ENCODE measurements at regions not wholly inside any gene's neighbourhood (a gene's known extent, or its start where the extent isn't known, plus 50 kb on each side); places are given as distances from the start of the nearest gene placed in this dataset.

- Histone ChIP-seq H4K20me1 (ENCODE audit: low read depth, low read length) (no peaks in the 10 kb centered on the region), H3K9me2 (replicated peaks; ENCODE audit: insufficient read depth, low read length) (no peaks in the 10 kb centered on the region), H2AFZ (ENCODE audit: low read depth, low read length, severe bottlenecking) (no peak overlapping the region), H3K36me3 (ENCODE audit: low read length) (no peaks in the 10 kb centered on the region), H3K27ac (ENCODE audit: low read depth, low read length) (no peak overlapping the region), H3F3A (ENCODE audit: insufficient read depth) (no peaks in the 10 kb centered on the region), H3K9ac (ENCODE audit: low read length) (no peak overlapping the region), H3K4me3 (ENCODE audit: insufficient read depth, low read length, poor library complexity, severe bottlenecking) (no peak overlapping the region), H3K79me2 (ENCODE audit: insufficient read depth, low read length) (no peaks in the 10 kb centered on the region), H3K9me3 (ENCODE audit: insufficient read depth, low read length) (no peaks in the 10 kb centered on the region), H3K4me2 (ENCODE audit: low read depth, low read length, poor library complexity, severe bottlenecking) (no peak overlapping the region), H3K27me3 (ENCODE audit: low read length) (no peaks in the 10 kb centered on the region)
- TF ChIP-seq CTCF (IDR thresholded peaks at IDR 0.05; ENCODE audit: insufficient read depth, low read length, poor library complexity, severe bottlenecking) (no peak), EZH2phosphoT487 (conservative IDR thresholded peaks at IDR 0.05; ENCODE audit: low read length) (no peak)
These were observed 323.9 kb downstream of the SV2B start for GRCh38 chr15:91424001-91424400.

GRCh38 chr15:91426412-91426811 lies 326.4 kb downstream of the SV2B start:
- H3K27ac ChIP-seq (ENCODE audit: low read depth, low read length), result no peak overlapping the region
- no peak overlapping the region for H3K4me3 ChIP-seq (ENCODE audit: insufficient read depth, low read length, poor library complexity, severe bottlenecking)
- H3K36me3 ChIP-seq (ENCODE audit: low read length), result no peaks in the 10 kb centered on the region
- H3K9me3 ChIP-seq (ENCODE audit: insufficient read depth, low read length), result no peaks in the 10 kb centered on the region
- H3K79me2 ChIP-seq (ENCODE audit: insufficient read depth, low read length), result no peaks in the 10 kb centered on the region
- no peak overlapping the region for H3K4me2 ChIP-seq (ENCODE audit: low read depth, low read length, poor library complexity, severe bottlenecking)
- H4K20me1 ChIP-seq (ENCODE audit: low read depth, low read length), result no peaks in the 10 kb centered on the region
- H3K9ac ChIP-seq (ENCODE audit: low read length), result no peak overlapping the region
- TF ChIP-seq CTCF (IDR thresholded peaks at IDR 0.05; ENCODE audit: insufficient read depth, low read length, poor library complexity, severe bottlenecking) (no peak), EZH2phosphoT487 (conservative IDR thresholded peaks at IDR 0.05; ENCODE audit: low read length) (no peak)
- no peaks in the 10 kb centered on the region for H3F3A ChIP-seq (ENCODE audit: insufficient read depth)
- no peak overlapping the region for H2AFZ ChIP-seq (ENCODE audit: low read depth, low read length, severe bottlenecking)
- no peaks in the 10 kb centered on the region for H3K9me2 ChIP-seq (replicated peaks; ENCODE audit: insufficient read depth, low read length)
- no peaks in the 10 kb centered on the region for H3K27me3 ChIP-seq (ENCODE audit: low read length)

- Histone ChIP-seq H3K36me3 (ENCODE audit: low read length) (no peaks in the 10 kb centered on the region), H3K9me3 (ENCODE audit: insufficient read depth, low read length) (no peaks in the 10 kb centered on the region), H3K9me2 (replicated peaks; ENCODE audit: insufficient read depth, low read length) (no peaks in the 10 kb centered on the region), H3K4me2 (ENCODE audit: low read depth, low read length, poor library complexity, severe bottlenecking) (no peak overlapping the region), H3K9ac (ENCODE audit: low read length) (no peak overlapping the region), H3K4me3 (ENCODE audit: insufficient read depth, low read length, poor library complexity, severe bottlenecking) (no peak overlapping the region), H3F3A (ENCODE audit: insufficient read depth) (no peaks in the 10 kb centered on the region), H4K20me1 (ENCODE audit: low read depth, low read length) (no peaks in the 10 kb centered on the region), H3K79me2 (ENCODE audit: insufficient read depth, low read length) (no peaks in the 10 kb centered on the region), H3K27me3 (ENCODE audit: low read length) (no peaks in the 10 kb centered on the region), H3K27ac (ENCODE audit: low read depth, low read length) (no peak overlapping the region), H2AFZ (ENCODE audit: low read depth, low read length, severe bottlenecking) (no peak overlapping the region)
- TF ChIP-seq CTCF (IDR thresholded peaks at IDR 0.05; ENCODE audit: insufficient read depth, low read length, poor library complexity, severe bottlenecking) (no peak), EZH2phosphoT487 (conservative IDR thresholded peaks at IDR 0.05; ENCODE audit: low read length) (no peak)
These were observed 329.9 kb downstream of the SV2B start for GRCh38 chr15:91429973-91430372.

Data from SU-DHL-6 (cell line).